CD4-positive, alpha-beta T cell (primary cell): ENCODE measurements at regions not wholly inside any gene's neighbourhood (a gene's known extent, or its start where the extent isn't known, plus 50 kb on each side); places are given as distances from the start of the nearest gene placed in this dataset.

Experiments used
- ATAC-seq: fragments of 200-7000 bp; cut with Tn5 transposase; one replicate; pipeline ENCODE4 v1.10.0; 2022; ENCODE audit warnings: mild to moderate bottlenecking; ENCODE audit not compliant: poor library complexity
- CTCF ChIA-PET: fragments of 350-600 bp; sonication (Branson Sonifier 250); formaldehyde crosslinking; loops from one replicate; lab custom pipeline; 2021; ENCODE audit warnings: antibody characterized with exemption, inconsistent platforms; lab: Charles Lee
- POLR2A ChIA-PET: fragments of 350-600 bp; sonication (Branson Sonifier 250); formaldehyde crosslinking; loops from one replicate; lab custom pipeline; 2021; ENCODE audit warnings: antibody characterized with exemption, inconsistent platforms; lab: Charles Lee
- DNase-seq, 14 experiments: peaks; one replicate each; pipeline ENCODE4 v3.0.0-alpha.2; 2013 to 2020; ENCODE audit warnings: mixed read lengths in 2 of 14
- H3K27ac ChIP-seq, 2 donors: one replicate each; pipeline versions ENCODE4 v1.5.1 to v1.7.0; 2013; ENCODE audit warnings: low read length in 2 of 2, low read depth in 1 of 2, mild to moderate bottlenecking in 1 of 2
- H3K27me3 ChIP-seq, 2 experiments: 1 replicate in 1 of 2; 2 replicates in 1 of 2; pipeline versions ENCODE4 v1.6.1 to v1.7.0; 2013; ENCODE audit warnings: low read length in 2 of 2, control low read depth in 1 of 2, mild to moderate bottlenecking in 1 of 2, moderate library complexity in 1 of 2; ENCODE audit not compliant: insufficient read depth in 2 of 2, control insufficient read depth in 1 of 2
- H3K36me3 ChIP-seq: one replicate; pipeline ENCODE4 v1.6.1; 2013; ENCODE audit warnings: low read length, control low read depth; ENCODE audit not compliant: insufficient read depth
- H3K4me1 ChIP-seq: one replicate; pipeline ENCODE4 v1.6.1; 2013; ENCODE audit warnings: low read length, control low read depth; ENCODE audit not compliant: insufficient read depth
- H3K4me3 ChIP-seq: one replicate; pipeline ENCODE4 v1.5.1; 2013; ENCODE audit warnings: mild to moderate bottlenecking, low read length, moderate library complexity
- H3K9me3 ChIP-seq, 2 experiments: 1 replicate in 1 of 2; 2 replicates in 1 of 2; pipeline versions ENCODE4 v1.6.1 to v1.7.0; 2013; ENCODE audit warnings: low read length in 2 of 2, mild to moderate bottlenecking in 2 of 2, control low read depth in 1 of 2, moderate library complexity in 1 of 2; ENCODE audit not compliant: control insufficient read depth in 1 of 2, insufficient read depth in 1 of 2
- H3K27ac Mint-ChIP-seq: one replicate; pipeline ENCODE4 v1.8.0; 2020; ENCODE audit warnings: mixed read lengths
- H3K27me3 Mint-ChIP-seq: one replicate; pipeline ENCODE4 v1.8.0; 2021; ENCODE audit warnings: mixed read lengths
- H3K36me3 Mint-ChIP-seq: one replicate; pipeline ENCODE4 v1.8.0; 2021; ENCODE audit warnings: low read depth, mixed read lengths
- H3K4me1 Mint-ChIP-seq: one replicate; pipeline ENCODE4 v1.8.0; 2021; ENCODE audit warnings: low read depth, mixed read lengths
- H3K4me3 Mint-ChIP-seq: one replicate; pipeline ENCODE4 v1.8.0; 2020; ENCODE audit warnings: mild to moderate bottlenecking, mixed read lengths
- H3K9me3 Mint-ChIP-seq: one replicate; pipeline ENCODE4 v1.8.0; 2020; ENCODE audit warnings: mixed read lengths
- intact Hi-C, 2 experiments: fragments of 100-400 bp; cut with DNase I in 1 of 2; cut with micrococcal nuclease in 1 of 2; formaldehyde crosslinking; loops; one replicate each; pipeline versions ENCODE4 v1.15.1 to v1.9.0; 2023 to 2025; cut with DNase I, micrococcal nuclease
- TF ChIP-seq, protein P1 (sequence below): fragments of 200-600 bp; IDR thresholded peaks from one replicate; pipeline ENCODE4 v1.8.0; 2022; ENCODE audit warnings: antibody characterized with exemption, mild to moderate bottlenecking

DNA sequence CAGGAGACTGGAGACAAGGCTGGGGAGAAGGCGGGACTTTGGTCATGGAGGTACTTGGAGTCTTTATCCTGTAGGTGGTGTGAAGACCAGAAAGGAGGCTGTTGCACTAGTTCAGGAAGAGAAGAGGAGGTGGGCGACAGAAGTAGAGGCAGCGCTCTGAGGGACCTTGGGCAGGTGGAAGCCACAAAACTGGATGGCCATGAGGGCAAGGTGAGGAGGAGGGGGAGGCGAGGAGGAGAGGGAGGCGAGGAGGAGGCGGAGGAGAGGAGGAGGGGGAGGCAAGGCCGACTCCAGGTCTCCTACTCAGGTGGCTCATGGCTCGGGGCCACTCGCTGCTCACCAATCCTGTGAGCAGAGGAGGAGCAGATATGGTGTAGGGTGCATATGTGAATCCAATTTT, 125.6 kb downstream of the RPLP1 start:
- intact Hi-C loops = loop anchor here (5.0 to 10.0 kb wide), 6 partner anchors 144 to 1007 kb away; partner anchors contain the start of gene TLE3 (in 1 of the 2)
- Mint-ChIP-seq H3K9me3 (no peaks in the 10 kb centered on the region), H3K4me3 (no peak overlapping the region), H3K27ac (no peak overlapping the region), H3K4me1 (peaks cover 33% of the 10 kb centered on the region), H3K27me3 (no peaks in the 10 kb centered on the region), H3K36me3 (no peaks in the 10 kb centered on the region)
- CTCF ChIA-PET = no interaction called here
- Histone ChIP-seq H3K4me3 (no peak overlapping the region), H3K9me3 (no peaks in the 10 kb centered on the region), H3K27ac (no peak overlapping the region), H3K36me3 (no peaks in the 10 kb centered on the region), H3K4me1 (peaks cover 34% of the 10 kb centered on the region), H3K27me3 (no peaks in the 10 kb centered on the region)
- POLR2A ChIA-PET = no interaction called here
- ATAC-seq (no peak), DNase-seq (no peak)
- TF ChIP-seq, protein P1, sequence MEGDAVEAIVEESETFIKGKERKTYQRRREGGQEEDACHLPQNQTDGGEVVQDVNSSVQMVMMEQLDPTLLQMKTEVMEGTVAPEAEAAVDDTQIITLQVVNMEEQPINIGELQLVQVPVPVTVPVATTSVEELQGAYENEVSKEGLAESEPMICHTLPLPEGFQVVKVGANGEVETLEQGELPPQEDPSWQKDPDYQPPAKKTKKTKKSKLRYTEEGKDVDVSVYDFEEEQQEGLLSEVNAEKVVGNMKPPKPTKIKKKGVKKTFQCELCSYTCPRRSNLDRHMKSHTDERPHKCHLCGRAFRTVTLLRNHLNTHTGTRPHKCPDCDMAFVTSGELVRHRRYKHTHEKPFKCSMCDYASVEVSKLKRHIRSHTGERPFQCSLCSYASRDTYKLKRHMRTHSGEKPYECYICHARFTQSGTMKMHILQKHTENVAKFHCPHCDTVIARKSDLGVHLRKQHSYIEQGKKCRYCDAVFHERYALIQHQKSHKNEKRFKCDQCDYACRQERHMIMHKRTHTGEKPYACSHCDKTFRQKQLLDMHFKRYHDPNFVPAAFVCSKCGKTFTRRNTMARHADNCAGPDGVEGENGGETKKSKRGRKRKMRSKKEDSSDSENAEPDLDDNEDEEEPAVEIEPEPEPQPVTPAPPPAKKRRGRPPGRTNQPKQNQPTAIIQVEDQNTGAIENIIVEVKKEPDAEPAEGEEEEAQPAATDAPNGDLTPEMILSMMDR = no peak

DNA sequence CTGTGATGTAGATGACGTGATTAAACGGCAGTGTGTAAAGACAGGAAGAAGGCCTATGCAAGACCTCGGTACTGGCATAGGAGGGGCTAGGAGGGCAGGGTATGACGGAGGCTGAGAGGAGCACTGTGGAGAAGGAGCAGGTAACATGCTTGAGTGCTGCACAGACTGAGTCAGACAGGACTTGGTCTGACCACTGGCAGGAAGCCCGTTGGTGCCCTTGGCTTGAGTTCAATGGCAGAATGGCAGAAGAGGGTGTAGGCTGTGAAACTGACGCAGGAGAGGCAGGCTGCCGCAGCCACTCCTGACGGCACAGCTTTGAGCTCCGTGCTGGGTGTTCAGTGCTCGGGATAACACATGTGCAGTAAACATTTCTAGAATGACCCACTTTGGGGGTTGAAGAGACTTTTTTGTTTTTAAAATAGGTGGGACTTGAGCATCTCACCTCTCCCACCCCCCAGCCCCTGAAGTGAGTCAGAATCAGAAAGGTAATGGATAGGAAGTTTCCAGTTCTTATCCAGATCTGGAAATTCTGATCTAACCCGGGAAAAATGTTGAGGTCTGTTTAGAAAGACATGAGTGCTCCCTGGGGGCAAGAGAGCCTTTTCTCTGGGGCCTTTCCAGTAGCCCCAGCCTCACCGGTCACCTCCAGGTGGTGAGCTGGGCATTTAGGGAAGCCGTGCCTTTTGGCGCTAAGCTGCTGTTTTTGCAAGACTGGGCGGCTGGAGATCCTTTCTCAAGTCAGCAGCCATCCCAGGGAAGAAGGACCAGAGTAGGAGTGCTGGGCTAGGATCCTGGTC, 126.4 kb downstream of the RPLP1 start:
- Mint-ChIP-seq H3K4me3 (no peak overlapping the region), H3K27me3 (no peaks in the 10 kb centered on the region), H3K27ac (no peak overlapping the region), H3K9me3 (no peaks in the 10 kb centered on the region), H3K36me3 (no peaks in the 10 kb centered on the region), H3K4me1 (peaks cover 26% of the 10 kb centered on the region)
- no peak overlapping the region for H3K27ac ChIP-seq
- DNase-seq (peak in 2 of 14 experiments; percentile 23 to 25), ATAC-seq (peak; percentile 22)
- CTCF ChIA-PET = no interaction called here
- no peaks in the 10 kb centered on the region for H3K9me3 ChIP-seq
- H3K4me1 ChIP-seq = peaks cover 29% of the 10 kb centered on the region
- H3K36me3 ChIP-seq = no peaks in the 10 kb centered on the region
- TF ChIP-seq, protein P1 = no peak
- intact Hi-C loops = loop anchor here (5.0 to 10.0 kb wide), 6 partner anchors 143 to 1006 kb away; partner anchors contain the start of gene TLE3 (in 1 of the 2)
- no peak overlapping the region for H3K4me3 ChIP-seq
- POLR2A ChIA-PET = no interaction called here
- H3K27me3 ChIP-seq = no peaks in the 10 kb centered on the region

DNA sequence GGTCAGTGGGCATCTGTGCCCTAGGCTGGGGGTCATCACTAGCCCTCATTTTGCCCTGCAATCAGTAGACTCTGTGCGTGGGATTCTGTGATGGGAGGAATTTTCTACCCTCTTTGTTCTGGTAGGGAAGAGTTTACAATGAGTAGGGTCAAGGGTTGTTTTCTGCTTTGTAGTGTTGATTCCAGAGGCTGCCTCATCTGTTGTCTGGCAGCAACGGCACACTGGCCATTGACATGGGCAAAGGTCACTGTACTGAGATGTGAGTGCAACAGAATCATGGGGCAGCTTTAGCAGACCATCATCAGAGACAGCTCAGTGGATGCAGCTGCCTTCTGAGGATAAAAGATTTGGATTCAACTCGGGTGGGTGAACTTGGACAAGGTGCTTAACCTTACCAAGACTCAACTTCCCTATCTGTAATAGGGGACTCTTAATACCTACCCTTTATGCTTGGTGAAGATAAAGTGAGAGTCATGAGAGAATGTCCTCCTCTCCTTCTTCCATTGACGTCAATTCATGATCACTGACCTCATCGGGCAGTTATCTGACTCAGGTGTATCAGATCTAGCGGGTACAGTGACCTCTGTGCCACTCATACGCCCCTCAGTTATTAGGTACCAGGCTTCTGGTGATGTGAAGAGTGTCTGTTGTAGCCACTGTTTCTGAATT, 127.5 kb downstream of the RPLP1 start:
- Mint-ChIP-seq H3K4me1 (peaks cover 17% of the 10 kb centered on the region), H3K36me3 (no peaks in the 10 kb centered on the region), H3K9me3 (no peaks in the 10 kb centered on the region), H3K4me3 (no peak overlapping the region), H3K27ac (no peak overlapping the region), H3K27me3 (no peaks in the 10 kb centered on the region)
- TF ChIP-seq, protein P1 = no peak
- ATAC-seq (no peak), DNase-seq (no peak)
- intact Hi-C loops = loop anchor here (5.0 to 10.0 kb wide), 6 partner anchors 142 to 1005 kb away; partner anchors contain the start of gene TLE3 (in 1 of the 2)
- POLR2A ChIA-PET = no interaction called here
- Histone ChIP-seq H3K36me3 (no peaks in the 10 kb centered on the region), H3K27me3 (no peaks in the 10 kb centered on the region), H3K4me3 (no peak overlapping the region), H3K4me1 (peaks cover 18% of the 10 kb centered on the region), H3K9me3 (no peaks in the 10 kb centered on the region), H3K27ac (no peak overlapping the region)
- CTCF ChIA-PET = no interaction called here
